ENCODE measurements at regions not wholly inside any gene's neighbourhood (a gene's known extent, or its start where the extent isn't known, plus 50 kb on each side); places are given as distances from the start of the nearest gene placed in this dataset.
A peak's percentile ranks its signal among the peaks of the same experiment; 100 is the strongest.
"Not testable (repeated sequence)": the region's sequence is repeated elsewhere in the genome, so short reads cannot be mapped to it uniquely, and the experiment has no call there.

- DNase-seq = no peak
These were observed 66.3 kb upstream of the TNFAIP3 start for GRCh38 chr6:137800762-137801161.

- DNase-seq = no peak
These were observed 65.5 kb upstream of the TNFAIP3 start for GRCh38 chr6:137801352-137802114.

- no peak for DNase-seq
These were observed 64.5 kb upstream of the TNFAIP3 start for GRCh38 chr6:137802408-137803182.

GRCh38 chr6:137804637-137805036 is 62.4 kb upstream of the TNFAIP3 start:
- no peak for DNase-seq

- no peak for DNase-seq
These were observed 61.4 kb upstream of the TNFAIP3 start for GRCh38 chr6:137805622-137806021.

GRCh38 chr6:137806914-137807682 is 60.0 kb upstream of the TNFAIP3 start:
- no peak for DNase-seq

GRCh38 chr6:137808191-137808590 is 58.9 kb upstream of the TNFAIP3 start:
- no peak for DNase-seq

GRCh38 chr6:137808836-137809315 is 58.2 kb upstream of the TNFAIP3 start:
- DNase-seq = no peak

GRCh38 chr6:137809895-137810553 is 57.0 kb upstream of the TNFAIP3 start:
- DNase-seq = not testable (repeated sequence)

- DNase-seq = no peak
These were observed 56.4 kb upstream of the TNFAIP3 start for GRCh38 chr6:137810554-137811120.

GRCh38 chr6:137811121-137811915 is 55.7 kb upstream of the TNFAIP3 start:
- peak in 4 of 56 donors; percentile 2 to 13 (median 8) for DNase-seq

GRCh38 chr6:137811916-137812553 is 55.0 kb upstream of the TNFAIP3 start:
- no peak for DNase-seq

- no peak for DNase-seq
These were observed 53.6 kb upstream of the TNFAIP3 start for GRCh38 chr6:137813308-137813970.

GRCh38 chr6:137814030-137814429 is 53.0 kb upstream of the TNFAIP3 start:
- not testable (repeated sequence) for DNase-seq

- no peak for DNase-seq
These were observed 51.4 kb upstream of the TNFAIP3 start for GRCh38 chr6:137815692-137816091.

GRCh38 chr6:137816133-137816579 is 50.9 kb upstream of the TNFAIP3 start:
- DNase-seq = no peak

GRCh38 chr6:137816688-137817618 is 50.1 kb upstream of the TNFAIP3 start:
- no peak for DNase-seq

All from amygdala (tissue), 56 donors.